Jurkat, Clone E6-1 (cell line): ENCODE measurements at regions not wholly inside any gene's neighbourhood (a gene's known extent, or its start where the extent isn't known, plus 50 kb on each side); places are given as distances from the start of the nearest gene placed in this dataset.

ENCODE experiments used
- DNase-seq: peaks from one replicate; pipeline ENCODE4 v3.0.0-alpha.2; 2011; ENCODE audit warnings: low read depth, low spot score
- H3K4me3 ChIP-seq: 2 replicates; pipeline ENCODE4 v1.5.1; 2011; ENCODE audit warnings: mild to moderate bottlenecking, low read length, control low read depth, moderate library complexity

DNA sequence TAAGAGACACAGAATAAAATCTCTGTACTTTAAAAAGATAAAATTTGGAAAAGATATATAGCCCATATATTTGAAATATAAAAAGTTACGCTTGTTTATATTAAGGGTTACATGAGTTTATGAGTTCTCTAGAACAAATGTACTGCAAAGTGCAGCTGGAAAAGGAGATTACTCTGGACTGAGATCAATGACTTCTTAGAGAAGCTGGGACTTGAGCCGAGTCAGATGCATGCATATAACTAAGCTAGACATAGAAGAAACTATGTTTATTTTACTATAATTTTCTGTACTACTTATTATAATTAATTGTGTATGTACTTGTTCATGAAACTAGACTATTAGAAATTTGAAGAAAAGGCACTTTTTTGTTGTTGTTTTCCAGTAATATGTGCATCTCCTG is 170.3 kb upstream of the NXPH2 start:
- no peak for DNase-seq
- H3K4me3 ChIP-seq, result no peak overlapping the region

DNA sequence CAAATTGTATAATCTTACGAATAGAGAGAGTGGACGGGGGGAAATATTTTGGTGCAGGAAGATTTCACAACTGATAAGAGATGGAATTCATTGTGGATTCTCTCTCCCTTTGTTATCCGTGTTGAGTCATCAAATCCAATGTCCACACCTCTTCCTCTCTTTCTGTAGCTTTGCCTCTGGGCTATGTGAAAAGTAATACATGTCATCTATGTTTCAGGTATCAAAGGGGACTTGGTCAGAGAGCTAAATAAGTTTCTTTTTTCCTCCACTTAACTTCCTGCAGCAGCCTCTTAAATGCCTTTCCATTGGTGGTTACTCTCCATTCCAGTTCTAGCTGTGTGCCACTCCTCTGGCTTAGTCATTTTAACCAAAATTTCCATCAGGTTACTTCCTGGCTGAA is 169.3 kb upstream of the NXPH2 start:
- DNase-seq, result no peak
- no peak overlapping the region for H3K4me3 ChIP-seq

DNA sequence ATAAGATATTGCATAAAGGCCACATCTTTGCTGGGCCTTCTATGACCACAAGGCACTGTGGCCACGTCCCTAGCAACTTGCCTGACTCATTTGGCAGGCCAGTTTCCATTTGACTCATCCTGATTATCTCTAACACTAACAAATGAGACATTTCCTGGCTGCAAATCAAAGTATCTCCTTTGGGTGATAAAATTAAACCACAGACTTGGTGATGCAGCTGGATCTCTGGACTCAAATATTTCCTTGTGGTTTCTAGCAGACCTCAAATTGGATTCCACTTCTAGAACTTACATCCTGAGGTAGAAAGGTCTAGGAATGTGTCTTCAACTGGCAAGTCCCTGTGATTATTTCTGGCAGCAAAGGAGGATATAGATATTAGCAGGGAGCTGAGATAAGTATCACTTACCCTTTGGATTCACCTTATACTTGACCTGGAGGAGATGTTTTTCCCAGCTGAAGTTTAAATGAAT is 167.9 kb upstream of the NXPH2 start:
- H3K4me3 ChIP-seq, result no peak overlapping the region
- DNase-seq, result no peak

DNA sequence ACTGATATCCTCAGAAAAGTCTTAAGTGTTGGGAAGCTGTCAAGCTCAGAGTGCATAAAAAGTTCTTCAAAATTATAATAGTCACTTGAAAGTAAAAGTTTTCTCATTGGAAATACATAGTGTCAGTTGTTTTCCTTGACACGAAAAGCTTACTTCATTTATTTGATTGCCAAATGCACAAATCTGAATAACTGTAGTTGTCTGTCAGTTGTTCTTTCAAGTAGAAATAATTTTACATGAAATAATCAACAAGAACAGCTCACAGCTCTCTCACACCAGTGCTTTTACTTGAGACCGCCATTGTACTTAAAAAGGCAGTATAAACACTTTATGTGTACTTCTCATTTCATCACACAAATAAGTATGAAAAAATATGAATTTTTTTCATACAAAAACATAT is 163.3 kb upstream of the NXPH2 start:
- no peak for DNase-seq

DNA sequence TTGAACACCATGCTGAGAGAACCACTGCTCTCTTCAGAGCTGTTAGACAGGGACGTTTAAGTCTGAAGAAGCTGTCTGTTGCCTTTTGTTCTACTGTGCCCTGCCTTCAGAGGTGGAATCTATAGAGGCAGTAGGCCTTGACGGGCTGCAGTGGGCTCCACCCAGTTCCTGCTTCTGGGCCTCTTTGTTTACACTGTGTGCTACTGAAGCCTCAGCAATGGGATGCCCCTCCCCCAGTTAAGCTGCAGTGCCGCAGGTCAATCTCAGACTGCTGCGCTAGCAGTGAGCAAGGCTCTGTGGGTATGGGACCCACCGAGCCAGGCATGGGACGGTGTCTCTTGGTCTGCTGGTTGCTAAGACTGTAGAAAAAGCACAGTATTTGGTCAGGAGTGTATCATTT is 162.3 kb upstream of the NXPH2 start:
- DNase-seq, result no peak
- H3K4me3 ChIP-seq, result no peak overlapping the region

More for the DNA sequence above, 163.3 kb upstream of the NXPH2 start:
- no peak overlapping the region for H3K4me3 ChIP-seq

DNA sequence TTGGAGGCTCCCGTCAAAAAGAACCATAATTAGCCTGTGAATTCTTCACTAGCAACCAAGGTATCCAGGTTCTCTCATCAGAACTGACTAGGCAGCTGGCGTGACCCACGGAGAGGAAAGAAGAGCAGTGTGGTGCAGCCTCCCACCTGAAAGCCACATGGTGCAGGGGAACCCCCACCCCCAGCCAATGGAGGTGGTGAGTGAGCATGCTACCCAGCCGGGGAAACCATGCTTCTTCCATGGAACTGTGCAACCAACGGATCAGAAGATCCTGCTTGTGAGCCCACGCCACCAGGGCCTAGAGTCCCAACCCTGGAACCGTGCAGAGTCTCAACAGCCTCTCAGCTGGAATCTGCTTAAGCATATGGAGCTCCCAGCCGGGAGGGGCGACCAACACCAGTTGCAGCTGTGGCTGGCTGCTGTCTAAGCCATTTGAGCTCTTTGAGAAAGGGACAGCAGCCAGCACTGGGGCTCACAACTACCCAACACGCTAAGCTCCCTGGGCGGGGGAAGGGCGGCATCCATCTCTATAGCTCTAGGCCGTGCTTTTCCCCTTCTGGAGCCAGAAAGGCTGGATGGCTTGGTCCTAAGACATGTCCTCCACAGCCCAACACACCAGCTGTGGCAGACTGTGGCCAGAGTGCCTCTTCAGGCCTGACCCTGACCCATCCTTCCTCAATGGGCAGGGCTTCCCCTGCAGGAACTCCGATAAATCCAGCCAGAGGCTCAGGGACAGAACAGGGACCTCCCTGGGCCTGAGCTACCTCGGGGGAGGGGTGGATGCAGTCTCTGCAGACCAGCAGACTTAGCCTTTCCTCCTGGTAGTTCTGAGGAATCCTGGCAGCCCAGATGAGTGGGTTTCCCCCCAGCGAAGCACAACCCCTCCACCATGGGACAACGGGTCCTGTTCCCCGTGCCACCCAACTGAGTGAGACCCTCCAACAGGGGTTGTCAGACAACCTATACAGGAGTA is 151.4 kb upstream of the NXPH2 start:
- no peak overlapping the region for H3K4me3 ChIP-seq
- no peak for DNase-seq

DNA sequence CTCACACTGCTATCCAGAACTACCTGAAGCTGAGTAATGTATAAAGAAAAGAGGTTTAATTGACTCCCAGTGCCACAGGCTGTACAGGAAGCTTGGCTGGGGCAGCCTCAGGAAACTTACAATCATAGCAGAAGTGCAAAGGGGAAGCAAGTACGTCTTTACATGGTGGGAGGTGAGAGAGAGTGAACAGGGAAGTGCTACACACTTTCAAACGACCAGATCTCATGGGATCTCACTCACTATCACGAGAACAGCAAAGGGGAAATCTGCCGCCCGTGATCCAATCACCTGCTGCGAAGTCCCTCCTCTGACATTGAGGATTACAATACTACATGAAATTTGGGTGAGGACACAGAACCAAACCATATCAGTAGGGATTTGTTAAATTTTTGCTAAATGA is 150.4 kb upstream of the NXPH2 start:
- DNase-seq, result no peak
- H3K4me3 ChIP-seq, result no peak overlapping the region

DNA sequence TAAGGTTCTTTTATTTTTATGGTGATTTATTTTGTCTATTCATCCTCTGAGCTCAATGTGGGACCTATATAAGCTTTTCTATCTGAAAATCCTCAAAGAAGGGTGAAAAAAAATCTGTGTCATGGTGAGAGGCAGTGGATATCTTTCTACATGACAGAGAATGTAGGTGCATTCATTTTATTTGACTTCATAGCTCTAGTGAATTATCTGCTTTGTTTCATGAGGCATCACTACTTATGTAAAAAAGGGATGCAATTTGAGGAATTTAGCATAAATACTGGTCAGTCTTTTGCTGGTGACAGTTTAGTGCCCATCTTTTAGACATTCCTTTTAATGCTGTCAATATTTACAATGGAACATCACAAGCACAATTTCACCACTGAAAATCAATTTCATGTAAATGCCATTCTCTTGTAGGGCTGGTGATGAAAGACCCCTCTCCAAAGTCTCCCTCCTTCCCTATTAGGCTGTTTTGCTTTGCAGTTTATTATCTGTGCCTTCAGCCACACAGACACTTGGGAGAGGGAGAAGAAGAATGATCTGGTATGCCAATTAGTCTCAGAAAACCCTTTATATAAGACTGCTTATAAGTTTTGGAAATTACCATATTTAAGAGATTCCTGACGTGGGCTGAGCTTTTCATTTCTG is 148.3 kb upstream of the NXPH2 start:
- no peak overlapping the region for H3K4me3 ChIP-seq
- no peak for DNase-seq

DNA sequence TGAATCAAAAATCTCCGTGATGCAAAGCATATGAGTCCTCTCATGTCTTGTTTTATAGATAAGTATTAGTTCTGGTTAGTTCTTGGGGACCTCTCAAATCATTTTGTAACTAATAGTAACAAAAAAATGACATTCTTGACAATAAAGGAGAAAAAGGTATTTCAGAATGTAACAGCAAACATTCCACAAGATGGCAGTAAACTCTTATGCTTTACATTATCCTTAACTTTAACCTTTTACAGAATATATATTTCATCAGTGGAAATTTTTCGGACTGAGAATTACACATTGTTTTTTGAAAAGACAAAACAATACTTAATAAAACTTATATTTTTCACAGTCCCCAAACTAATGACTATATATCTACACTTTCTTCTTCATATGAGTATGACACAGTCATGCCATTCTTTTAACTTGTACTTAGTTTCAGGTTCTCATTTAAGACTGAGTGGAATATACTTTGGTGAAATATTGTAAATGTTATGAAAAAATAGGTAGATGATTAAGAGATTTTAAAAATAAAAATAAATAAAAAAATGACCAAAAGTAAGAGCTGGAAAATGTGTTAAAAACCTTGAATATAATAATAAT is 142.9 kb upstream of the NXPH2 start:
- H3K4me3 ChIP-seq, result no peak overlapping the region
- DNase-seq, result peak; percentile 9

DNA sequence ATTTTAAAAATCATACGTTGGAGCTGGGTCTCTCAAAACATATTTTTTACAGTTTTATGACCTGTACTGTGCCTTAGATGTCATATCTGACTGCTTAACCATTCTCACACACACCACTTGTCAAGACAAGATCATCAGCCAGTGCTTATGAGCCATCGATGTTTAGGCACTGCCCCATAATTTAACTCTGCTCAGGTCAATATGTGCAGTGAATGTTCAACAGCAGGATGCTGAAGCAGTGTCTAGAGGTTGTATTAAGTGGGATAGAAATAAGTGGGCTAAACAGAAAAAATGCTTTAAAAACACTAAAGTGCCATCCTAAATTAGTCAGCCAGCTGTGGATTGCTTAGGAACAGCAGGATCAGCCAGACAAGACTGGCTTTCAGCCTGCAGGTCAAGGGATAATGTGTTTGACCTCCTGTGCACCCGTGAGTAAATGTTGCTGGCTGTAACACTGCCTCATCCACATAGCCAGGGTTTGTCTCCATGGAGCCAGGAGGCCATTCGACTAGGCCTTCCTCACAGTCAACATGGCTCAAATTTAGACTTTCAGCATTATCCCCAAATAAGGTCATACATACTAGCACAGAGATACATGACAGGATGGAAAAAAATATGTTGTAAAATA is 139.0 kb upstream of the NXPH2 start:
- H3K4me3 ChIP-seq, result no peak overlapping the region
- DNase-seq, result no peak

DNA sequence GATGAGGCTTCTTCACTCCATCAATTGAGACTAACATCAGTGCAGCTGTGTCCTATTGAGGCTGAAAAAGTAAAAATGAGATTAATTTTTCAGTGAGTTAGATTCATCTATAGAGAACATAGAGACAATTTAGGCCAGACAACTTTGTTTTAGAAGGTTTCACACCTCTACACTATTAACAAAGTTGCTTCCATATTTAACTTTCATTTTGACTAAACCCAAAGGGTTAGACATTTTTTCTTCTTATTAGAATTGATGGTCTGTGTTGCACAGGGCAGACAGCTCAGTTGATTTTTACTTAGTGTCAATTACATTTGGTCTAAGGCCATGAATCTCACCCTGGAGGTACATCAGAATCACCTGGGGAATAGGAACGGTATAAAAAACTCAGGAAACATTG is 130.2 kb upstream of the NXPH2 start:
- DNase-seq, result no peak
- no peak overlapping the region for H3K4me3 ChIP-seq

DNA sequence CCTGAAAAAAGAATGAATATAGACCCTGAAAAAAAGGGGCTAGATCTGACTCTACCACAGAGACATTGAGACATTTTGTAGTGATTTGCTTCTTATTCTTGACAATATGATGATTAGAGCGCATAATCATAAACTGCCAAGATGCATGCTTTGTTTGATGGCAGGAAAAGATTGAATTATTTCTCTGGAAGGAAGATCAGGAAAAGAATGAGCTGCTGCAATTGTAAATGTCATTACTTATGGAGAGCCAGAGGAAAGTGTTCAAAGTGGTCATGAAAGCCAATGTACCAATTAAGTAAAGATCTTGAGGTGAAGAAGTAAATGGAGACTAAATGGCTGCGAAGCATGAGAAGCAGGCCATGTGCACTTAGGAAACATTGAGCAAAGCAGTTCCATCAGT is 126.4 kb upstream of the NXPH2 start:
- H3K4me3 ChIP-seq, result no peak overlapping the region
- DNase-seq, result no peak

DNA sequence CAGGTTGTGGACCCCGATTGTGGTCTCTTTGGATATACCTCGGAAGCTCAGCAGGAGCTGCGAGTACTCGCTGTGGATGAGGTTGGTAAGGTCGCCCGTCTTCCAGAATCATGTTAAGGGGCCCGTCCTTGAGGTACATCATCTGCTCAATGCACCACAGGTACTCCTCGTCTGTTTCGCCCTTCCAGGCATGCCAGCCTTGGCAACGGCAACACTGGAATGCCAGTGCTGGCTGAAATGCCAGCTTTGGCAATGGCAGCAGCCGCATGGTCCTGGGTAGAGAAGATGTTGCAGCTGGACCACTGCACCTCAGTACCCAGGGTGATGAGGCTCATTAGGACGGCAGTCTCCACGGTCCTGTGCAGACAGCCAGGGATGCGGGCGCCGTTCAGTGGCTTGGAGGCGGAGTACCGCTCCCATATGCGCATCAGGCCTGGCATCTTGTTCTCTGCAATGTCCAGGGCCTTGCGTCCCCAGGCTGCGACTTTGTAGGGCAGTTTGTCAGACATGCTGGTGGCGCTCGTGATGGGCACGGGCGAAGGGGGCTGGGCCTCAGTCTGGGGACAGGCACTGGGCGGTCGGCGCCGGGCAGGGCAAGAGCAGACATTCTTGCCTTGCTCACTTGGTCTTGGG is 122.2 kb upstream of the NXPH2 start:
- H3K4me3 ChIP-seq, result no peak overlapping the region
- no peak for DNase-seq

DNA sequence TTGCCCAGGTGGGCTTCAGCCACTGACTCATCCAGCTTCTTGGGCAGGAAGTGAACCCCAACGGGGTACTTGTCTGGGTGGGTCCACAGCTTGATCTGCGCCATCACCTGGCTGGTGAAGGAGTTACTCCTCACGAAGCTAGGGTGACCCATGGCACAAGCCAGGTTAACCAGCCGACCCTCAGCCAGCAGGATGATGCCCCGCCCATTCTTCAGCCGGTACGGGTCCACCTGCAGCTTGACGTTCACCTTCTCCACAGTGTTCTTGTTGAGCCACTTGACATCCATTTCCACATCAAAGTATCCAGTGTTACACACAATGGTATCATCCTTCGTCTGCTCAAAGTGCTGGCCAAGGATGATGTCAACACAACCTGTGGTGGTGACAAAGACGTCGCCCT is 121.3 kb upstream of the NXPH2 start:
- H3K4me3 ChIP-seq, result no peak overlapping the region
- no peak for DNase-seq

DNA sequence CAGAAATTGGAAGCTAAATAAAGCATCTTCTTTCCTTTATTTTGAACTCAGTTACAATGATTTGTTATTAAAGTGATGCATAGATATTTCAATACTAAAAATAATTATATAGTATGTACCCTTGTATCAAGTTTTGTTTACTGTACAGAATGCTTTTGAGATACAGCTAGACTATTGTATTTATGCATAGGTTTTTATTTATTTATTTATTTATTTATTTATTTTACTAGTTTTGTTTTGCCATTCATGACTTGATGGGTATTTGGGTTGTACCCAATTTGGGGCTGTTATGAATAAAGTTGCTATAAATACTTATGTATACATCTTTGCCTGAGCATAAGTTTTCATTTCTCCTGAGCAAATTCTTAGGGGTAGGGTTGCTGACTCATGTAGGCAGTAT is 118.7 kb upstream of the NXPH2 start:
- no peak overlapping the region for H3K4me3 ChIP-seq
- DNase-seq, result no peak

DNA sequence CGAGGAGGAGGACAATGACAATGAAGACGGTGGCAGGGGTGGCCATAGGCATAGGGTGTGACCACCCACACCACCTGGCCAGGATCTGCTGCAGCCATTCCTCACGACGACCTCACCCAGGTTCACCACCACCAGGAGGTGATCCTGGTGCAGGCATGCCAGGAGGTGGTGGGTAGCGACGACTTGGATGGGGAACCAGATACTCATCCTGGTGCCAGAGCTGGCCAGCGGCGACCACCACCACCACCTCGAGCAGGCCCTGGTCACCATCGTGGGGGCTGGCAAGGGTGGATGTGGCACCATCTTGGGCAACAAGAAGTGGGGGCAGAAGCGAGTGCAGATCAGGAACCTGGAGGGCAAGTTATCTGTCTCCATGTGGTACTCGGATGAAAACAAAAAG is 117.1 kb upstream of the NXPH2 start:
- DNase-seq, result no peak
- H3K4me3 ChIP-seq, result no peak overlapping the region

DNA sequence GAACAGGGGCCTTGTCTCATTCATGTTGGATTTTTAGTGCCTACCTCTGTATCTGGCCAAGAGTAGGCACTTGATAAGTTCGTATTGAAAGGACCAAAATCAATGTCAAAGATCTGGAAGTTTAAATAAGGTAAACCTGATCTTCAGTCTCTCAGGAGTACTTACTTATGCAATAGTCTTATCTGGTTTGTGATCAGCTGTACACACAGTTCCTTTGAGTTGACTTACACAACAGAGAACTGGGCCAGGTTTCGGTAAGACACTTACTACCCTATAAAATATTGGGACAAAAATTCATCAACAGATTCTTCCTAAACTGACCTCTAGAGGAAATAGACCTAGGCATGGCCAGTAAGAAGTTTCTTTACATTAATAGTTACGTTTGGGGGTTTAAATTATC is 113.6 kb upstream of the NXPH2 start:
- DNase-seq, result no peak

DNA sequence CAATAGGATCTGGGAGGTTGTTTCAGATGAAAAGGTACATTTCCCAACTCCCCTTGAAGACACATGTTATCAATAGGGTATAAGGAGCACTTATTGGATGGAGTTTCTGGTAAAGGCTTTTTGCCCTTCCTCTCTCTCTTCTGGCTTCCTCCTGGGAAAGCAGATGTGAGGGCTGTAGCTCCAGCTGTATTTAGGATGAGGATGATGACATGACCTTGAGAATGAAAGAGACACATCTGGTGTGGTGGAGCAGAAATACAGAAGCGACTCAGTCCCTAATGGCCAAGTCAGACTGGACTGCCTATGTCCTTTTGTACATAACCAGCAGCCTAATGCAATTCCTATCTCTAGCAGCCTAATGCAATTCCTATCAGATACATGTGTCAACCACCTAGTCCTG is 100.9 kb upstream of the NXPH2 start:
- no peak for DNase-seq
- H3K4me3 ChIP-seq, result no peak overlapping the region

More for the DNA sequence above, 113.6 kb upstream of the NXPH2 start:
- H3K4me3 ChIP-seq, result no peak overlapping the region

DNA sequence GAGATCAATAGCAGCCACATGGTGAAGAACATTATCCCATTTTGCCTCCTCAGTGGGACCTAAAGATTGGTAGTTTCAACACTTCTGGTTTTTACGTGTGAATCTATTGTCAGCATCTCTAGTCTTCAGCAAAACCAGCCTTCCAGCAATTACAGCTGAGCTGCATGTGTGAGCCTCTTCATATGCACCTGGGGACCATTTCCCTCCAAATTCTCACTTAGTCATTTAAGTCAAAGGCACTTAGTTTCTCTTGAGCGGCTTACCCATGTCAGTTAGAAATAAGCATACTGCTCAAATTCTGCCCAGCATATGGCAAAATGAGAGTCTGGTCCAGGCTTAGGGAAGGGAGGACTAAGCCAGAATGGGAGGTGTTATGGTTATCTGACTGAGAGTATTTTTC is 99.7 kb upstream of the NXPH2 start:
- no peak for DNase-seq
- H3K4me3 ChIP-seq, result no peak overlapping the region
